HUDEP-2 (cell line): ENCODE measurements at regions not wholly inside any gene's neighbourhood (a gene's known extent, or its start where the extent isn't known, plus 50 kb on each side); places are given as distances from the start of the nearest gene placed in this dataset.
"Not testable (repeated sequence)": the region's sequence is repeated elsewhere in the genome, so short reads cannot be mapped to it uniquely, and the experiment has no call there.

Source experiments
- DNase-seq, 76 experiments: peaks; one replicate each; lab custom pipeline; 2025; ENCODE audit not compliant: unreplicated experiment in 76 of 76; lab: John Stamatoyannopoulos, UW

GRCh38 chr3:124299831-124300230 is 307.9 kb upstream of the ROPN1 start:
- DNase-seq = no peak

GRCh38 chr3:124300416-124300815 is 308.5 kb upstream of the ROPN1 start:
- DNase-seq = no peak

- no peak for DNase-seq
These were observed 311.5 kb upstream of the ROPN1 start for GRCh38 chr3:124303305-124303910.

- DNase-seq = no peak
These were observed 314.7 kb upstream of the ROPN1 start for GRCh38 chr3:124306665-124307064.

- no peak for DNase-seq
These were observed 321.7 kb upstream of the ROPN1 start for GRCh38 chr3:124313621-124314020.

GRCh38 chr3:124315215-124316033 is 323.5 kb upstream of the ROPN1 start:
- no peak for DNase-seq

- DNase-seq = no peak
These were observed 324.0 kb upstream of the ROPN1 start for GRCh38 chr3:124316034-124316287.

- DNase-seq = no peak
These were observed 326.1 kb upstream of the ROPN1 start for GRCh38 chr3:124318014-124318413.

GRCh38 chr3:124318656-124319055 is 326.7 kb upstream of the ROPN1 start:
- DNase-seq = no peak

GRCh38 chr3:124320976-124321375 is 329.1 kb upstream of the ROPN1 start:
- no peak for DNase-seq

- no peak for DNase-seq
These were observed 330.5 kb upstream of the ROPN1 start for GRCh38 chr3:124322309-124322880.

GRCh38 chr3:124322966-124323365 is 331.0 kb upstream of the ROPN1 start:
- no peak for DNase-seq

- DNase-seq = no peak
These were observed 333.3 kb upstream of the ROPN1 start for GRCh38 chr3:124325248-124325647.

- no peak for DNase-seq
These were observed 337.8 kb upstream of the ROPN1 start for GRCh38 chr3:124329723-124330122.

- DNase-seq = no peak
These were observed 342.2 kb upstream of the ROPN1 start for GRCh38 chr3:124333931-124334640.

GRCh38 chr3:124336067-124336656 is 344.2 kb upstream of the ROPN1 start:
- DNase-seq = no peak

- no peak for DNase-seq
These were observed 353.9 kb upstream of the ROPN1 start for GRCh38 chr3:124345845-124346244.

- DNase-seq = no peak
These were observed 354.6 kb upstream of the ROPN1 start for GRCh38 chr3:124346487-124346886.

- no peak for DNase-seq
These were observed 355.5 kb upstream of the ROPN1 start for GRCh38 chr3:124347418-124347817.

GRCh38 chr3:124348555-124348954 is 356.6 kb upstream of the ROPN1 start:
- DNase-seq = not testable (repeated sequence)

GRCh38 chr3:124351430-124352148 is 359.7 kb upstream of the ROPN1 start:
- peak in 19 of 76 experiments; percentile 1 to 41 (median 11) for DNase-seq
